ENCODE measurements at regions not wholly inside any gene's neighbourhood (a gene's known extent, or its start where the extent isn't known, plus 50 kb on each side); places are given as distances from the start of the nearest gene placed in this dataset.

DNA sequence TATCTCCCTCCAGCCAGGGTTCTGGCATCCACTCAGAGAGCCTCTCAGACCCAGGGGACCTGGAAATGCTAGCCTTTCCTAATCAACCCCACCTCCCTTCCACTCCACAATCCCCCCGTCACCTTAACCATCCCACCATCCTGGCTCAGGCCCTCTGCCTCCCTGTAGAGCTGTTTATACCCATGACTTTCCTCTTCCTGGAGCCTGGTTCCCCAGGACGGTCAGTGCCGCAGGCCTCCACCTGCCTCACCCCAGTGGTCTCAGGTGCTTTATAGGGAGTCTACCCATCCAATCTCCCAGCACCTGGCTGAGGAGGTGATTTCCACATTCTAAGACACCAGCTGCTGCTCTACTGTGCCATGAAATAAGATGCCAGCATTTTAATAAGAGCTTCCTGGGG is 1159.5 kb downstream of the TBC1D22A start:
- TF ChIP-seq, protein P1, sequence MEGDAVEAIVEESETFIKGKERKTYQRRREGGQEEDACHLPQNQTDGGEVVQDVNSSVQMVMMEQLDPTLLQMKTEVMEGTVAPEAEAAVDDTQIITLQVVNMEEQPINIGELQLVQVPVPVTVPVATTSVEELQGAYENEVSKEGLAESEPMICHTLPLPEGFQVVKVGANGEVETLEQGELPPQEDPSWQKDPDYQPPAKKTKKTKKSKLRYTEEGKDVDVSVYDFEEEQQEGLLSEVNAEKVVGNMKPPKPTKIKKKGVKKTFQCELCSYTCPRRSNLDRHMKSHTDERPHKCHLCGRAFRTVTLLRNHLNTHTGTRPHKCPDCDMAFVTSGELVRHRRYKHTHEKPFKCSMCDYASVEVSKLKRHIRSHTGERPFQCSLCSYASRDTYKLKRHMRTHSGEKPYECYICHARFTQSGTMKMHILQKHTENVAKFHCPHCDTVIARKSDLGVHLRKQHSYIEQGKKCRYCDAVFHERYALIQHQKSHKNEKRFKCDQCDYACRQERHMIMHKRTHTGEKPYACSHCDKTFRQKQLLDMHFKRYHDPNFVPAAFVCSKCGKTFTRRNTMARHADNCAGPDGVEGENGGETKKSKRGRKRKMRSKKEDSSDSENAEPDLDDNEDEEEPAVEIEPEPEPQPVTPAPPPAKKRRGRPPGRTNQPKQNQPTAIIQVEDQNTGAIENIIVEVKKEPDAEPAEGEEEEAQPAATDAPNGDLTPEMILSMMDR (conservative IDR thresholded peaks at IDR 0.05; ENCODE audit: low read length) = no peak
- TF ChIP-seq EZH2phosphoT487 (IDR thresholded peaks at IDR 0.05; ENCODE audit: borderline replicate concordance) = no peak
